GM18870 (cell line): ENCODE measurements at regions not wholly inside any gene's neighbourhood (a gene's known extent, or its start where the extent isn't known, plus 50 kb on each side); places are given as distances from the start of the nearest gene placed in this dataset.
"Not testable (repeated sequence)": the region's sequence is repeated elsewhere in the genome, so short reads cannot be mapped to it uniquely, and the experiment has no call there.

Experiments
- ATAC-seq: cut with Tn5 transposase; IDR thresholded peaks from one replicate; pipeline ENCODE4 v1.9.1; 2021; ENCODE audit warnings: moderate library complexity; ENCODE audit not compliant: unreplicated experiment

GRCh38 chr12:73002504-73002903, 730.3 kb downstream of the TRHDE start:
- not testable (repeated sequence) for ATAC-seq

- ATAC-seq: not testable (repeated sequence)
These were observed 737.1 kb downstream of the TRHDE start for GRCh38 chr12:73009138-73009834.

- no peak for ATAC-seq
These were observed 745.8 kb downstream of the TRHDE start for GRCh38 chr12:73017981-73018380.

- ATAC-seq: no peak
These were observed 781.7 kb downstream of the TRHDE start for GRCh38 chr12:73053893-73054292.

- no peak for ATAC-seq
These were observed 785.3 kb downstream of the TRHDE start for GRCh38 chr12:73057428-73057827.

- no peak for ATAC-seq
These were observed 793.7 kb downstream of the TRHDE start for GRCh38 chr12:73065913-73066312.

GRCh38 chr12:73067616-73068015, 795.4 kb downstream of the TRHDE start:
- no peak for ATAC-seq

- ATAC-seq: no peak
These were observed 800.0 kb downstream of the TRHDE start for GRCh38 chr12:73072214-73072613.

- no peak for ATAC-seq
These were observed 804.6 kb downstream of the TRHDE start for GRCh38 chr12:73076760-73077159.

- no peak for ATAC-seq
These were observed 811.6 kb downstream of the TRHDE start for GRCh38 chr12:73083736-73084135.

- no peak for ATAC-seq
These were observed 834.1 kb downstream of the TRHDE start for GRCh38 chr12:73106296-73106695.

- no peak for ATAC-seq
These were observed 834.7 kb downstream of the TRHDE start for GRCh38 chr12:73106896-73107295.

GRCh38 chr12:73110816-73111215, 838.6 kb downstream of the TRHDE start:
- no peak for ATAC-seq

GRCh38 chr12:73112035-73112816, 840.1 kb downstream of the TRHDE start:
- ATAC-seq: no peak

GRCh38 chr12:73124480-73124879, 852.3 kb downstream of the TRHDE start:
- no peak for ATAC-seq

GRCh38 chr12:73125148-73125547, 853.0 kb downstream of the TRHDE start:
- ATAC-seq: no peak

GRCh38 chr12:73136386-73136785, 864.2 kb downstream of the TRHDE start:
- no peak for ATAC-seq

- ATAC-seq: not testable (repeated sequence)
These were observed 867.5 kb downstream of the TRHDE start for GRCh38 chr12:73139642-73140041.

- ATAC-seq: no peak
These were observed 886.2 kb downstream of the TRHDE start for GRCh38 chr12:73158341-73158740.

GRCh38 chr12:73159954-73160353, 887.8 kb downstream of the TRHDE start:
- ATAC-seq: no peak

- ATAC-seq: no peak
These were observed 889.8 kb downstream of the TRHDE start for GRCh38 chr12:73161970-73162369.

- ATAC-seq: no peak
These were observed 908.6 kb downstream of the TRHDE start for GRCh38 chr12:73180734-73181133.
